ENCODE measurements at regions not wholly inside any gene's neighbourhood (a gene's known extent, or its start where the extent isn't known, plus 50 kb on each side); places are given as distances from the start of the nearest gene placed in this dataset.

- Histone ChIP-seq H3K4me3 (no peak overlapping the region), H3K9ac (ENCODE audit: insufficient read depth in 1 of 2, low read depth in 2 of 2, low read length in 2 of 2) (no peak overlapping the region), H3K27me3 (ENCODE audit: control insufficient read depth in 2 of 2, insufficient read depth in 2 of 2, low read length in 2 of 2) (no peaks in the 10 kb centered on the region; a peak in 1 of 5 replicates), H3K79me2 (ENCODE audit: control insufficient read depth, insufficient read depth, low read length) (no peaks in the 10 kb centered on the region), H3K36me3 (ENCODE audit: control insufficient read depth, insufficient read depth, low read length) (no peaks in the 10 kb centered on the region), H3K4me2 (ENCODE audit: insufficient read depth, low read length) (no peak overlapping the region), H3K9me1 (ENCODE audit: control insufficient read depth, insufficient read depth, low read length) (no peaks in the 10 kb centered on the region), H3K27ac (ENCODE audit: extremely low read depth, low read depth, low read length) (no peak overlapping the region), H3K9me3 (replicated peaks; ENCODE audit: control insufficient read depth, insufficient read depth, low read depth, low read length) (no peaks in the 10 kb centered on the region), H4K20me1 (replicated peaks; ENCODE audit: control insufficient read depth, insufficient read depth, low read length) (no peaks in the 10 kb centered on the region), H2AFZ (ENCODE audit: low read depth, low read length) (no peak overlapping the region), H3K4me1 (replicated peaks in 1 of 2; ENCODE audit: control insufficient read depth in 2 of 2, insufficient read depth in 2 of 2, low read length in 2 of 2) (no peaks in the 10 kb centered on the region)
- ATAC-seq (no peak), FAIRE-seq (no peak), DNase-seq (ENCODE audit: extremely low read depth in 1 of 4, low spot score in 3 of 4) (no peak)
- CTCF ChIA-PET (ENCODE audit: low intra/inter-chr PET ratio), result no interaction called here
- in situ Hi-C loops (cut with MboI) (no loop called here), intact Hi-C loops (cut with micrococcal nuclease) (no loop called here)
- POLR2A ChIA-PET, result no interaction called here
- WGBS (ENCODE audit: insufficient coverage, low coverage, missing lambda C conversion rate), result 0% methylated on average over 1 of the region's 1 CpG
- TF ChIP-seq TFE3 (CRISPR knock-in tag; IDR thresholded peaks at IDR 0.05), result no peak
- no peak for TF ChIP-seq ZNF408 (CRISPR knock-in tag; IDR thresholded peaks at IDR 0.05; ENCODE audit: low read depth)
- TF ChIP-seq, protein P1, sequence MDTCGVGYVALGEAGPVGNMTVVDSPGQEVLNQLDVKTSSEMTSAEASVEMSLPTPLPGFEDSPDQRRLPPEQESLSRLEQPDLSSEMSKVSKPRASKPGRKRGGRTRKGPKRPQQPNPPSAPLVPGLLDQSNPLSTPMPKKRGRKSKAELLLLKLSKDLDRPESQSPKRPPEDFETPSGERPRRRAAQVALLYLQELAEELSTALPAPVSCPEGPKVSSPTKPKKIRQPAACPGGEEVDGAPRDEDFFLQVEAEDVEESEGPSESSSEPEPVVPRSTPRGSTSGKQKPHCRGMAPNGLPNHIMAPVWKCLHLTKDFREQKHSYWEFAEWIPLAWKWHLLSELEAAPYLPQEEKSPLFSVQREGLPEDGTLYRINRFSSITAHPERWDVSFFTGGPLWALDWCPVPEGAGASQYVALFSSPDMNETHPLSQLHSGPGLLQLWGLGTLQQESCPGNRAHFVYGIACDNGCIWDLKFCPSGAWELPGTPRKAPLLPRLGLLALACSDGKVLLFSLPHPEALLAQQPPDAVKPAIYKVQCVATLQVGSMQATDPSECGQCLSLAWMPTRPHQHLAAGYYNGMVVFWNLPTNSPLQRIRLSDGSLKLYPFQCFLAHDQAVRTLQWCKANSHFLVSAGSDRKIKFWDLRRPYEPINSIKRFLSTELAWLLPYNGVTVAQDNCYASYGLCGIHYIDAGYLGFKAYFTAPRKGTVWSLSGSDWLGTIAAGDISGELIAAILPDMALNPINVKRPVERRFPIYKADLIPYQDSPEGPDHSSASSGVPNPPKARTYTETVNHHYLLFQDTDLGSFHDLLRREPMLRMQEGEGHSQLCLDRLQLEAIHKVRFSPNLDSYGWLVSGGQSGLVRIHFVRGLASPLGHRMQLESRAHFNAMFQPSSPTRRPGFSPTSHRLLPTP (IDR thresholded peaks at IDR 0.05; ENCODE audit: borderline replicate concordance, extremely low read depth, insufficient read length), result no peak
- no peak for TF ChIP-seq RBM25 (IDR thresholded peaks at IDR 0.05; ENCODE audit: low read depth, low read length, severe bottlenecking)
- TF ChIP-seq TRIM24 (IDR thresholded peaks at IDR 0.05), result no peak
- TF ChIP-seq E2F3 (CRISPR knock-in tag; IDR thresholded peaks at IDR 0.05), result no peak
- TF ChIP-seq SOX6 (IDR thresholded peaks at IDR 0.05), result no peak
- BruUV-seq (replicated peaks), result no TSS peak
Measured at GRCh38 chr18:75864816-75865215, 437.3 kb upstream of the SMIM21 start.

All from K562 (cell line).